Fibroblast of peridontal ligament (primary cell): ENCODE measurements at regions not wholly inside any gene's neighbourhood (a gene's known extent, or its start where the extent isn't known, plus 50 kb on each side); places are given as distances from the start of the nearest gene placed in this dataset.
"Not testable (repeated sequence)": the region's sequence is repeated elsewhere in the genome, so short reads cannot be mapped to it uniquely, and the experiment has no call there.

Source experiments
- DNase-seq: peaks from one replicate; pipeline ENCODE4 v3.0.0-alpha.2; 2010; ENCODE audit errors: extremely low read depth

GRCh38 chr4:30837861-30838260, 117.7 kb downstream of the PCDH7 start:
- no peak for DNase-seq

GRCh38 chr4:30838331-30838730, 118.2 kb downstream of the PCDH7 start:
- no peak for DNase-seq

- DNase-seq: peak; percentile 7
These were observed 119.7 kb downstream of the PCDH7 start for GRCh38 chr4:30839583-30840520.

GRCh38 chr4:30840571-30840970, 120.4 kb downstream of the PCDH7 start:
- no peak for DNase-seq

GRCh38 chr4:30842142-30842541, 122.0 kb downstream of the PCDH7 start:
- no peak for DNase-seq

- no peak for DNase-seq
These were observed 122.5 kb downstream of the PCDH7 start for GRCh38 chr4:30842689-30843088.

GRCh38 chr4:30844861-30845582, 124.9 kb downstream of the PCDH7 start:
- no peak for DNase-seq

GRCh38 chr4:30847167-30847566, 127.0 kb downstream of the PCDH7 start:
- DNase-seq: no peak

- DNase-seq: no peak
These were observed 127.8 kb downstream of the PCDH7 start for GRCh38 chr4:30847958-30848357.

GRCh38 chr4:30854531-30854930, 134.4 kb downstream of the PCDH7 start:
- no peak for DNase-seq

GRCh38 chr4:30855232-30855631, 135.1 kb downstream of the PCDH7 start:
- DNase-seq: no peak

- no peak for DNase-seq
These were observed 136.8 kb downstream of the PCDH7 start for GRCh38 chr4:30856795-30857564.

- DNase-seq: no peak
These were observed 140.8 kb downstream of the PCDH7 start for GRCh38 chr4:30860978-30861377.

- no peak for DNase-seq
These were observed 142.0 kb downstream of the PCDH7 start for GRCh38 chr4:30862196-30862595.

- DNase-seq: peak; percentile 2
These were observed 142.9 kb downstream of the PCDH7 start for GRCh38 chr4:30863021-30863420.

- no peak for DNase-seq
These were observed 145.5 kb downstream of the PCDH7 start for GRCh38 chr4:30865691-30866090.

- DNase-seq: no peak
These were observed 146.2 kb downstream of the PCDH7 start for GRCh38 chr4:30866346-30866745.

- DNase-seq: no peak
These were observed 146.7 kb downstream of the PCDH7 start for GRCh38 chr4:30866907-30867306.

GRCh38 chr4:30867427-30867826, 147.3 kb downstream of the PCDH7 start:
- no peak for DNase-seq

GRCh38 chr4:30868111-30868895, 148.1 kb downstream of the PCDH7 start:
- DNase-seq: no peak

- DNase-seq: not testable (repeated sequence)
These were observed 149.2 kb downstream of the PCDH7 start for GRCh38 chr4:30869387-30869786.
